Tibial nerve (tissue), 3 donors: ENCODE measurements at regions not wholly inside any gene's neighbourhood (a gene's known extent, or its start where the extent isn't known, plus 50 kb on each side); places are given as distances from the start of the nearest gene placed in this dataset.

Source experiments
- CTCF ChIP-seq, 5 experiments: fragments of 200-600 bp in 3 of 5; fragments of 450-650 bp in 2 of 5; sonication (generic) in 3 of 5; IDR thresholded peaks; one replicate each; pipeline ENCODE4 v1.5.1; 2016 to 2019; ENCODE audit warnings: antibody characterized with exemption in 5 of 5, mild to moderate bottlenecking in 3 of 5, moderate library complexity in 2 of 5
- POLR2A ChIP-seq, 2 donors: fragments of 450-650 bp; IDR thresholded peaks; one replicate each; pipeline ENCODE4 v1.6.1; 2017; ENCODE audit warnings: antibody characterized with exemption in 2 of 2, mild to moderate bottlenecking in 2 of 2, moderate library complexity in 2 of 2

GRCh38 chr4:177802661-177803060 is 360.4 kb upstream of the AGA start:
- TF ChIP-seq CTCF (IDR thresholded peaks at IDR 0.05) (no peak), POLR2A (IDR thresholded peaks at IDR 0.05) (no peak)
